ENCODE measurements at regions not wholly inside any gene's neighbourhood (a gene's known extent, or its start where the extent isn't known, plus 50 kb on each side); places are given as distances from the start of the nearest gene placed in this dataset.

DNA sequence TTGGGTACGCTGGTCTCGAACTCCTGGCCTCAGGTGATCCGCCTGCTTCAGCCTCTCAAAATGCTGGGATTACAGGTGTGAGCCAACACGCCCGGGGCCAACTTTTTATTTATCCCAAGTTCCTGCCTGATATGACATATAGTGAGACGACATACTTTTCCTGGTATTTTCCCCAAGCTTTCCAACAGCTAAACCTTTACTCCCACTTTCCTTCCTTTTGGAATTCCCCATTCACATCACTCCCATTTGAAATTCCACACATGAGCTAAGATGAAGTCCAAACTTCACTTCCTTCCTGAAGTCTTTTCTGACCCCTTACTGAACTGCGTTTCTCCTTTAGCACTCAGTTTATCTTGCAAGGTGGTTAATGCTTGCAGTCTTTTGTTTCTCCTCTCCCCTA, 64.1 kb downstream of the S1PR1 start:
- TF ChIP-seq, protein P1, sequence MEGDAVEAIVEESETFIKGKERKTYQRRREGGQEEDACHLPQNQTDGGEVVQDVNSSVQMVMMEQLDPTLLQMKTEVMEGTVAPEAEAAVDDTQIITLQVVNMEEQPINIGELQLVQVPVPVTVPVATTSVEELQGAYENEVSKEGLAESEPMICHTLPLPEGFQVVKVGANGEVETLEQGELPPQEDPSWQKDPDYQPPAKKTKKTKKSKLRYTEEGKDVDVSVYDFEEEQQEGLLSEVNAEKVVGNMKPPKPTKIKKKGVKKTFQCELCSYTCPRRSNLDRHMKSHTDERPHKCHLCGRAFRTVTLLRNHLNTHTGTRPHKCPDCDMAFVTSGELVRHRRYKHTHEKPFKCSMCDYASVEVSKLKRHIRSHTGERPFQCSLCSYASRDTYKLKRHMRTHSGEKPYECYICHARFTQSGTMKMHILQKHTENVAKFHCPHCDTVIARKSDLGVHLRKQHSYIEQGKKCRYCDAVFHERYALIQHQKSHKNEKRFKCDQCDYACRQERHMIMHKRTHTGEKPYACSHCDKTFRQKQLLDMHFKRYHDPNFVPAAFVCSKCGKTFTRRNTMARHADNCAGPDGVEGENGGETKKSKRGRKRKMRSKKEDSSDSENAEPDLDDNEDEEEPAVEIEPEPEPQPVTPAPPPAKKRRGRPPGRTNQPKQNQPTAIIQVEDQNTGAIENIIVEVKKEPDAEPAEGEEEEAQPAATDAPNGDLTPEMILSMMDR (IDR thresholded peaks at IDR 0.05): no peak
- no peak for TF ChIP-seq POLR2A (IDR thresholded peaks at IDR 0.05)
- no peak for TF ChIP-seq EP300 (IDR thresholded peaks at IDR 0.05; ENCODE audit: low read depth)
- no peak for TF ChIP-seq POLR2AphosphoS5 (IDR thresholded peaks at IDR 0.05)
